ENCODE measurements at regions not wholly inside any gene's neighbourhood (a gene's known extent, or its start where the extent isn't known, plus 50 kb on each side); places are given as distances from the start of the nearest gene placed in this dataset.

DNA sequence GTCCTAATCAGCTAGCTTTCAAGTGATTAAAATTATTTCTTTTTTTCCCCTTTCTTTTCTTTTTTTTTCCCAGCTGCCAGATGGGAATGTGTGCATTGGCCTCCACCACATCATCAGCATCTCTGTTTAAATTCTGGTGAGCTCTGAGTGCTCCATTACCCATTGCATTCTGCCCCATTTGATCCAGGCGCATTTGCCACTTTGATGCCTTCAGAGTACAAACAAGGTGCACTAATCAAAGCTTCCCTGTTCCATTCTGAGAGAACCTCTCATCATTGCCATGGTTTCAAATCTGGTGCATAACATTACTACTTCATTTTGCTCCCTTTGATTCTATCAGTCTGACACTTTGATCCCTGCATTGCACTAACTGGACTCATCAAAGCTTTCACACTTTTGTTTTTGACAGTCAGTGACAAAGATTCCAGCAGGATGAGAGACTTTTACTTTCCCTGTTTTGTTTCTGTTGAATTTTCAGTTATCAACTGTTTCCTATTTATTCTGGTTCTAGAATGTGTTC is 238.8 kb upstream of the PCDH10 start:
- TF ChIP-seq, protein P1, sequence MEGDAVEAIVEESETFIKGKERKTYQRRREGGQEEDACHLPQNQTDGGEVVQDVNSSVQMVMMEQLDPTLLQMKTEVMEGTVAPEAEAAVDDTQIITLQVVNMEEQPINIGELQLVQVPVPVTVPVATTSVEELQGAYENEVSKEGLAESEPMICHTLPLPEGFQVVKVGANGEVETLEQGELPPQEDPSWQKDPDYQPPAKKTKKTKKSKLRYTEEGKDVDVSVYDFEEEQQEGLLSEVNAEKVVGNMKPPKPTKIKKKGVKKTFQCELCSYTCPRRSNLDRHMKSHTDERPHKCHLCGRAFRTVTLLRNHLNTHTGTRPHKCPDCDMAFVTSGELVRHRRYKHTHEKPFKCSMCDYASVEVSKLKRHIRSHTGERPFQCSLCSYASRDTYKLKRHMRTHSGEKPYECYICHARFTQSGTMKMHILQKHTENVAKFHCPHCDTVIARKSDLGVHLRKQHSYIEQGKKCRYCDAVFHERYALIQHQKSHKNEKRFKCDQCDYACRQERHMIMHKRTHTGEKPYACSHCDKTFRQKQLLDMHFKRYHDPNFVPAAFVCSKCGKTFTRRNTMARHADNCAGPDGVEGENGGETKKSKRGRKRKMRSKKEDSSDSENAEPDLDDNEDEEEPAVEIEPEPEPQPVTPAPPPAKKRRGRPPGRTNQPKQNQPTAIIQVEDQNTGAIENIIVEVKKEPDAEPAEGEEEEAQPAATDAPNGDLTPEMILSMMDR (IDR thresholded peaks at IDR 0.05; ENCODE audit: insufficient read depth, low read length, poor library complexity, severe bottlenecking) = no peak
- TF ChIP-seq EZH2phosphoT487 (conservative IDR thresholded peaks at IDR 0.05; ENCODE audit: low read length) = no peak

All from SU-DHL-6 (cell line).